SU-DHL-6 (cell line): ENCODE measurements at regions not wholly inside any gene's neighbourhood (a gene's known extent, or its start where the extent isn't known, plus 50 kb on each side); places are given as distances from the start of the nearest gene placed in this dataset.

Experiments used
- H2AFZ ChIP-seq: fragments of 200-600 bp; sonication (generic); 2 replicates; pipeline ENCODE4 v1.6.1; 2014; ENCODE audit warnings: low read depth, mild to moderate bottlenecking, moderate library complexity, mixed read lengths, antibody characterized with exemption, low read length; ENCODE audit not compliant: severe bottlenecking
- H3F3A ChIP-seq: fragments of 200-600 bp; shearing (Covaris generic); 2 replicates; pipeline ENCODE4 v1.6.0; 2016; ENCODE audit warnings: antibody characterized with exemption, mild to moderate bottlenecking; ENCODE audit not compliant: insufficient read depth
- H3K27ac ChIP-seq: fragments of 200-600 bp; sonication (generic); 2 replicates; pipeline ENCODE4 v1.5.1; 2016; ENCODE audit warnings: low read depth, mild to moderate bottlenecking, low read length, moderate library complexity, mixed read lengths
- H3K27me3 ChIP-seq: fragments of 200-600 bp; sonication (generic), shearing (Covaris generic); 2 replicates; pipeline ENCODE4 v1.6.0; 2014; ENCODE audit warnings: mild to moderate bottlenecking, low read length
- H3K36me3 ChIP-seq: fragments of 200-600 bp; sonication (generic); 2 replicates; pipeline ENCODE4 v1.6.1; 2014; ENCODE audit warnings: mild to moderate bottlenecking, low read length, mixed read lengths
- H3K4me2 ChIP-seq: fragments of 300-600, 200-600 bp; shearing (Covaris generic), sonication (generic); 2 replicates; pipeline ENCODE4 v1.6.0; 2014; ENCODE audit warnings: low read length, low read depth, mild to moderate bottlenecking; ENCODE audit not compliant: poor library complexity, severe bottlenecking
- H3K4me3 ChIP-seq: fragments of 200-600 bp; sonication (generic); 2 replicates; pipeline ENCODE4 v1.5.1; 2014; ENCODE audit warnings: antibody characterized with exemption, low read length, mild to moderate bottlenecking, mixed read lengths; ENCODE audit not compliant: insufficient read depth, poor library complexity, severe bottlenecking
- H3K79me2 ChIP-seq: fragments of 200-600 bp; sonication (generic); 2 replicates; pipeline ENCODE4 v1.6.1; 2014; ENCODE audit warnings: mild to moderate bottlenecking, low read length, moderate library complexity; ENCODE audit not compliant: insufficient read depth
- H3K9ac ChIP-seq: fragments of 200-600 bp; sonication (generic); 2 replicates; pipeline ENCODE4 v1.7.0; 2014; ENCODE audit warnings: mild to moderate bottlenecking, low read length
- H3K9me2 ChIP-seq: fragments of 200-600 bp; sonication (generic); replicated peaks from 2 replicates; pipeline ENCODE4 v1.6.1; 2014; ENCODE audit warnings: low read length; ENCODE audit not compliant: insufficient read depth
- H3K9me3 ChIP-seq: fragments of 200-600 bp; sonication (generic); 2 replicates; pipeline ENCODE4 v1.6.1; 2014; ENCODE audit warnings: low read length, mixed read lengths; ENCODE audit not compliant: insufficient read depth
- H4K20me1 ChIP-seq: fragments of 200-600 bp; sonication (generic); 2 replicates; pipeline ENCODE4 v1.6.1; 2014; ENCODE audit warnings: low read depth, mild to moderate bottlenecking, antibody characterized with exemption, low read length, moderate library complexity, mixed read lengths
- EZH2phosphoT487 ChIP-seq: fragments of 200-600 bp; sonication (generic), shearing (Covaris generic); conservative IDR thresholded peaks from 2 replicates; pipeline ENCODE4 v1.6.1; 2018; ENCODE audit warnings: mild to moderate bottlenecking, antibody characterized with exemption, low read length, moderate library complexity, mixed read lengths
- TF ChIP-seq, protein P1 (sequence below): fragments of 200-600 bp; sonication (generic); IDR thresholded peaks from one replicate; pipeline ENCODE4 v1.5.1; 2017; ENCODE audit warnings: antibody characterized with exemption, mild to moderate bottlenecking, low read length, moderate library complexity; ENCODE audit not compliant: insufficient read depth, poor library complexity, severe bottlenecking

DNA sequence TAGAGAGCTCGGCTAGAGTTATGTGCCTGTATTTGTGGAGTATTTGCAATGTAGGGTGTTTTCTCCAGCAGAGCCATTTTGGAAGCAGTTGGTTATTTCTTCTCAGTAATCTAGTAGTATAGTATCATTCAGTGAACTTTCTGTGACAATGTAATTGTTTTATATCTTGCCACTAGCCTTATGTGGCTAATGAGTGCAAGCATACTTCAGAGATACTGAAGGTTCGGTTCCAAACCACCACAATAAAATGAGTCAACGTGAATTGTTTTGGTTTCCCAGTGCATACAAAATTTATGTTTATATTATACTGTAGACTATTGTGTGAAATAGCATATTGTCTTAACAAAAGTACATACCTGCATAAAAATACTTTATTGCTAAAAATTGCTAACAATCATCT is 286.9 kb upstream of the TBL1XR1 start:
- no peak overlapping the region for H2AFZ ChIP-seq
- no peaks in the 10 kb centered on the region for H4K20me1 ChIP-seq
- no peaks in the 10 kb centered on the region for H3K27me3 ChIP-seq
- TF ChIP-seq, protein P1, sequence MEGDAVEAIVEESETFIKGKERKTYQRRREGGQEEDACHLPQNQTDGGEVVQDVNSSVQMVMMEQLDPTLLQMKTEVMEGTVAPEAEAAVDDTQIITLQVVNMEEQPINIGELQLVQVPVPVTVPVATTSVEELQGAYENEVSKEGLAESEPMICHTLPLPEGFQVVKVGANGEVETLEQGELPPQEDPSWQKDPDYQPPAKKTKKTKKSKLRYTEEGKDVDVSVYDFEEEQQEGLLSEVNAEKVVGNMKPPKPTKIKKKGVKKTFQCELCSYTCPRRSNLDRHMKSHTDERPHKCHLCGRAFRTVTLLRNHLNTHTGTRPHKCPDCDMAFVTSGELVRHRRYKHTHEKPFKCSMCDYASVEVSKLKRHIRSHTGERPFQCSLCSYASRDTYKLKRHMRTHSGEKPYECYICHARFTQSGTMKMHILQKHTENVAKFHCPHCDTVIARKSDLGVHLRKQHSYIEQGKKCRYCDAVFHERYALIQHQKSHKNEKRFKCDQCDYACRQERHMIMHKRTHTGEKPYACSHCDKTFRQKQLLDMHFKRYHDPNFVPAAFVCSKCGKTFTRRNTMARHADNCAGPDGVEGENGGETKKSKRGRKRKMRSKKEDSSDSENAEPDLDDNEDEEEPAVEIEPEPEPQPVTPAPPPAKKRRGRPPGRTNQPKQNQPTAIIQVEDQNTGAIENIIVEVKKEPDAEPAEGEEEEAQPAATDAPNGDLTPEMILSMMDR: no peak
- TF ChIP-seq EZH2phosphoT487: no peak
- H3K9me2 ChIP-seq: no peaks in the 10 kb centered on the region
- H3K79me2 ChIP-seq: no peaks in the 10 kb centered on the region
- no peak overlapping the region for H3K4me2 ChIP-seq
- no peak overlapping the region for H3K9ac ChIP-seq
- H3K4me3 ChIP-seq: no peak overlapping the region
- no peaks in the 10 kb centered on the region for H3F3A ChIP-seq
- no peak overlapping the region for H3K27ac ChIP-seq
- H3K36me3 ChIP-seq: no peaks in the 10 kb centered on the region
- H3K9me3 ChIP-seq: no peaks in the 10 kb centered on the region

DNA sequence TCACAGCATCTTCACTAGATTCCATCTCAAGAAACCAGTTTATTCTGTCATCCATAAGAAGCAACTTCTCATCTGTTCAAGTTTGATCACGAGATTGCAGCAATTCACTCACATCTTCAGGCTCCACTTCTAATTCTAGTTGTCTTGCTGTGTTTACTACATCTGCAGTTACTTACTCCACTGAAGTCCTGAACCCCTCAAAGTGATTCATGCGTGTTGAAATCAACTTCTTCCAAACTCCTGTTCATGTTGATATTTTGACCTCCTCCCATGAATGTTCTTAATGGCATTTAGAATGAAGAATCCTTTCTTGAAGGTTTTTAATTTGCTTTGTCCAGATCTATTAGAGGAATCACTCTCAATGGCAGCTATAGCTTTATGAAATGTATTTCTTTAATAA is 287.6 kb upstream of the TBL1XR1 start:
- no peaks in the 10 kb centered on the region for H4K20me1 ChIP-seq
- H3K79me2 ChIP-seq: no peaks in the 10 kb centered on the region
- H2AFZ ChIP-seq: no peak overlapping the region
- H3K9me2 ChIP-seq: no peaks in the 10 kb centered on the region
- H3K9ac ChIP-seq: no peak overlapping the region
- H3K4me3 ChIP-seq: no peak overlapping the region
- H3K9me3 ChIP-seq: no peaks in the 10 kb centered on the region
- no peak overlapping the region for H3K4me2 ChIP-seq
- no peak overlapping the region for H3K27ac ChIP-seq
- no peaks in the 10 kb centered on the region for H3F3A ChIP-seq
- no peak for TF ChIP-seq EZH2phosphoT487
- TF ChIP-seq, protein P1: no peak
- no peaks in the 10 kb centered on the region for H3K27me3 ChIP-seq
- H3K36me3 ChIP-seq: no peaks in the 10 kb centered on the region

DNA sequence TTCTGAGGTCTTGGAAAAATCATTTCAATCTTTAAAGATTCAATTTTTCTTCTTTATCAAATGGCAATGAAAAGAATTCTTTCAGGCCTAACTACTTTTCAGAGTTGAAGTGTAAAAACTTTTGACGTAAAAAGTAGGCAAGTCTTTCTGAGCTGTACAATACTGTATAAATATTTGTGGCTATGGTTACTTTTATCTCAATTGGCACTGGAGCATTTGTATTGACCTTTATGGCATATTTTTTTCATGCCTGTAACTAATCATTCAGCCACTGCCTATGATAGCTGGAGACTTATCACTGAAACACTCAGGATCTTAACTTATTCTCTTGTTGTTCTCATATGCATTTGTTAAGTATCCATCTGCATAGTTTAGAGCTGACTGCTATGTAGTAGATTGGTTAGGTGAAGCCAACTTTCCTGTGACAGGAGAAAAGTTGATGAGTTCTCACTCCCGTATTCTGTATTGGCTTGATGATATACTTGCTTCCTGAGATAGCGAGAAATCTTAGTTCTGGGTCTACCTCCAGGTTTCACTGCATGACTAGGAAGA is 290.4 kb upstream of the TBL1XR1 start:
- Histone ChIP-seq H2AFZ (no peak overlapping the region), H3K4me3 (no peak overlapping the region), H3K27me3 (no peaks in the 10 kb centered on the region), H3K9me2 (no peaks in the 10 kb centered on the region), H3K4me2 (no peak overlapping the region), H4K20me1 (no peaks in the 10 kb centered on the region), H3K79me2 (no peaks in the 10 kb centered on the region), H3K27ac (no peak overlapping the region), H3K9ac (no peak overlapping the region), H3F3A (no peaks in the 10 kb centered on the region), H3K36me3 (no peaks in the 10 kb centered on the region), H3K9me3 (no peaks in the 10 kb centered on the region)
- TF ChIP-seq, protein P1: no peak
- no peak for TF ChIP-seq EZH2phosphoT487
